ENCODE measurements at regions not wholly inside any gene's neighbourhood (a gene's known extent, or its start where the extent isn't known, plus 50 kb on each side); places are given as distances from the start of the nearest gene placed in this dataset.

- Histone ChIP-seq H3K4me3 (no peak overlapping the region), H3K4me1 (no peaks in the 10 kb centered on the region), H3K27me3 (ENCODE audit: low read depth) (no peaks in the 10 kb centered on the region), H3K36me3 (replicated peaks) (no peaks in the 10 kb centered on the region), H3K9me3 (no peaks in the 10 kb centered on the region)
- in situ Hi-C loops (cut with MboI; ENCODE audit: low sequenced_read_pairs): no loop called here
- DNase-seq (ENCODE audit: low spot score in 2 of 2): no peak
These were observed 226.1 kb downstream of the OTOR start for GRCh38 chr20:16974080-16974854.

- Histone ChIP-seq H3K9me3 (no peaks in the 10 kb centered on the region), H3K4me1 (no peaks in the 10 kb centered on the region), H3K4me3 (no peak overlapping the region), H3K27me3 (ENCODE audit: low read depth) (no peaks in the 10 kb centered on the region), H3K36me3 (replicated peaks) (no peaks in the 10 kb centered on the region)
- no peak for DNase-seq (ENCODE audit: low spot score in 2 of 2)
- in situ Hi-C loops (cut with MboI; ENCODE audit: low sequenced_read_pairs): no loop called here
These were observed 226.7 kb downstream of the OTOR start for GRCh38 chr20:16974855-16975162.

GRCh38 chr20:16975682-16976081, 227.5 kb downstream of the OTOR start:
- no peaks in the 10 kb centered on the region for H3K36me3 ChIP-seq (replicated peaks)
- no peaks in the 10 kb centered on the region for H3K27me3 ChIP-seq (ENCODE audit: low read depth)
- H3K9me3 ChIP-seq: no peaks in the 10 kb centered on the region
- H3K4me3 ChIP-seq: no peak overlapping the region
- DNase-seq (ENCODE audit: low spot score in 2 of 2): no peak
- in situ Hi-C loops (cut with MboI; ENCODE audit: low sequenced_read_pairs): no loop called here
- H3K4me1 ChIP-seq: no peaks in the 10 kb centered on the region

- in situ Hi-C loops (cut with MboI; ENCODE audit: low sequenced_read_pairs): no loop called here
- H3K36me3 ChIP-seq (replicated peaks): no peaks in the 10 kb centered on the region
- H3K27me3 ChIP-seq (ENCODE audit: low read depth): no peaks in the 10 kb centered on the region
- H3K4me1 ChIP-seq: no peaks in the 10 kb centered on the region
- no peak for DNase-seq (ENCODE audit: low spot score in 2 of 2)
- H3K4me3 ChIP-seq: no peak overlapping the region
- no peaks in the 10 kb centered on the region for H3K9me3 ChIP-seq
These were observed 230.3 kb downstream of the OTOR start for GRCh38 chr20:16978497-16978896.

GRCh38 chr20:16982091-16982726, 234.1 kb downstream of the OTOR start:
- H3K4me1 ChIP-seq: no peaks in the 10 kb centered on the region
- DNase-seq (ENCODE audit: low spot score in 2 of 2): no peak
- no peaks in the 10 kb centered on the region for H3K9me3 ChIP-seq
- no peaks in the 10 kb centered on the region for H3K36me3 ChIP-seq (replicated peaks)
- H3K27me3 ChIP-seq (ENCODE audit: low read depth): no peaks in the 10 kb centered on the region
- H3K4me3 ChIP-seq: no peak overlapping the region
- in situ Hi-C loops (cut with MboI; ENCODE audit: low sequenced_read_pairs): no loop called here

- Histone ChIP-seq H3K4me1 (no peaks in the 10 kb centered on the region), H3K36me3 (replicated peaks) (no peaks in the 10 kb centered on the region), H3K27me3 (ENCODE audit: low read depth) (no peaks in the 10 kb centered on the region), H3K4me3 (no peak overlapping the region), H3K9me3 (no peaks in the 10 kb centered on the region)
- no peak for DNase-seq (ENCODE audit: low spot score in 2 of 2)
- in situ Hi-C loops (cut with MboI; ENCODE audit: low sequenced_read_pairs): no loop called here
These were observed 236.3 kb downstream of the OTOR start for GRCh38 chr20:16984481-16984880.

- Histone ChIP-seq H3K4me3 (no peak overlapping the region), H3K9me3 (no peaks in the 10 kb centered on the region), H3K36me3 (replicated peaks) (no peaks in the 10 kb centered on the region), H3K27me3 (ENCODE audit: low read depth) (no peaks in the 10 kb centered on the region), H3K4me1 (no peaks in the 10 kb centered on the region)
- no peak for DNase-seq (ENCODE audit: low spot score in 2 of 2)
- in situ Hi-C loops (cut with MboI; ENCODE audit: low sequenced_read_pairs): no loop called here
These were observed 223.5 kb upstream of the PCSK2 start for GRCh38 chr20:17003170-17003870.

- in situ Hi-C loops (cut with MboI; ENCODE audit: low sequenced_read_pairs): no loop called here
These were observed 216.7 kb upstream of the PCSK2 start for GRCh38 chr20:17010181-17010580.

GRCh38 chr20:17012546-17013226, 214.2 kb upstream of the PCSK2 start:
- Histone ChIP-seq H3K4me1 (no peaks in the 10 kb centered on the region), H3K4me3 (no peak overlapping the region), H3K36me3 (replicated peaks) (no peaks in the 10 kb centered on the region), H3K27me3 (ENCODE audit: low read depth) (no peaks in the 10 kb centered on the region), H3K9me3 (no peaks in the 10 kb centered on the region)
- in situ Hi-C loops (cut with MboI; ENCODE audit: low sequenced_read_pairs): no loop called here
- DNase-seq (ENCODE audit: low spot score in 2 of 2): no peak

More at GRCh38 chr20:17010181-17010580, 216.7 kb upstream of the PCSK2 start:
- no peak overlapping the region for H3K4me3 ChIP-seq
- DNase-seq (ENCODE audit: low spot score in 2 of 2): no peak
- H3K4me1 ChIP-seq: no peaks in the 10 kb centered on the region
- no peaks in the 10 kb centered on the region for H3K27me3 ChIP-seq (ENCODE audit: low read depth)
- no peaks in the 10 kb centered on the region for H3K9me3 ChIP-seq
- H3K36me3 ChIP-seq (replicated peaks): no peaks in the 10 kb centered on the region

- no peak overlapping the region for H3K4me3 ChIP-seq
- H3K27me3 ChIP-seq (ENCODE audit: low read depth): no peaks in the 10 kb centered on the region
- no peaks in the 10 kb centered on the region for H3K9me3 ChIP-seq
- no peaks in the 10 kb centered on the region for H3K36me3 ChIP-seq (replicated peaks)
- no peaks in the 10 kb centered on the region for H3K4me1 ChIP-seq
- DNase-seq (ENCODE audit: low spot score in 2 of 2): no peak
- in situ Hi-C loops (cut with MboI; ENCODE audit: low sequenced_read_pairs): no loop called here
These were observed 212.6 kb upstream of the PCSK2 start for GRCh38 chr20:17014217-17014616.

- no peak for DNase-seq (ENCODE audit: low spot score in 2 of 2)
- no peak overlapping the region for H3K4me3 ChIP-seq
- no peaks in the 10 kb centered on the region for H3K9me3 ChIP-seq
- in situ Hi-C loops (cut with MboI; ENCODE audit: low sequenced_read_pairs): no loop called here
- no peaks in the 10 kb centered on the region for H3K4me1 ChIP-seq
- H3K36me3 ChIP-seq (replicated peaks): no peaks in the 10 kb centered on the region
- no peaks in the 10 kb centered on the region for H3K27me3 ChIP-seq (ENCODE audit: low read depth)
These were observed 212.0 kb upstream of the PCSK2 start for GRCh38 chr20:17014756-17015366.

GRCh38 chr20:17017232-17017631, 209.6 kb upstream of the PCSK2 start:
- in situ Hi-C loops (cut with MboI; ENCODE audit: low sequenced_read_pairs): no loop called here
- DNase-seq (ENCODE audit: low spot score in 2 of 2): no peak
- no peak overlapping the region for H3K4me3 ChIP-seq

GRCh38 chr20:17021481-17021880, 205.4 kb upstream of the PCSK2 start:
- H3K9me3 ChIP-seq: no peaks in the 10 kb centered on the region
- H3K27me3 ChIP-seq (ENCODE audit: low read depth): no peaks in the 10 kb centered on the region
- no peaks in the 10 kb centered on the region for H3K4me1 ChIP-seq
- no peak for DNase-seq (ENCODE audit: low spot score in 2 of 2)
- in situ Hi-C loops (cut with MboI; ENCODE audit: low sequenced_read_pairs): no loop called here
- H3K36me3 ChIP-seq (replicated peaks): no peaks in the 10 kb centered on the region
- no peak overlapping the region for H3K4me3 ChIP-seq

More at GRCh38 chr20:17017232-17017631, 209.6 kb upstream of the PCSK2 start:
- H3K4me1 ChIP-seq: no peaks in the 10 kb centered on the region
- H3K9me3 ChIP-seq: no peaks in the 10 kb centered on the region
- no peaks in the 10 kb centered on the region for H3K27me3 ChIP-seq (ENCODE audit: low read depth)
- no peaks in the 10 kb centered on the region for H3K36me3 ChIP-seq (replicated peaks)

Data from HAP-1 (cell line).